ENCODE measurements at regions not wholly inside any gene's neighbourhood (a gene's known extent, or its start where the extent isn't known, plus 50 kb on each side); places are given as distances from the start of the nearest gene placed in this dataset.

- Histone ChIP-seq H3K27me3 (replicated peaks in 1 of 7) (no peaks in the 10 kb centered on the region), H3K36me3 (no peaks in the 10 kb centered on the region), H3K4me1 (no peaks in the 10 kb centered on the region), H3K4me3 (no peak overlapping the region), H3K27ac (no peak overlapping the region), H3K9me3 (no peaks in the 10 kb centered on the region)
- DNase-seq: no peak
- WGBS, 5 donors: 0 to 37% (median 0%) methylated on average over 1 of the region's 1 CpG
- TF ChIP-seq POLR2AphosphoS5 (IDR thresholded peaks at IDR 0.05) (no peak), POLR2A (IDR thresholded peaks at IDR 0.05) (no peak)
- intact Hi-C loops (cut with DNase I; ENCODE audit: low total_unique reads): no loop called here
These were observed 304.8 kb downstream of the USP25 start for GRCh38 chr21:16034446-16035190.

DNA sequence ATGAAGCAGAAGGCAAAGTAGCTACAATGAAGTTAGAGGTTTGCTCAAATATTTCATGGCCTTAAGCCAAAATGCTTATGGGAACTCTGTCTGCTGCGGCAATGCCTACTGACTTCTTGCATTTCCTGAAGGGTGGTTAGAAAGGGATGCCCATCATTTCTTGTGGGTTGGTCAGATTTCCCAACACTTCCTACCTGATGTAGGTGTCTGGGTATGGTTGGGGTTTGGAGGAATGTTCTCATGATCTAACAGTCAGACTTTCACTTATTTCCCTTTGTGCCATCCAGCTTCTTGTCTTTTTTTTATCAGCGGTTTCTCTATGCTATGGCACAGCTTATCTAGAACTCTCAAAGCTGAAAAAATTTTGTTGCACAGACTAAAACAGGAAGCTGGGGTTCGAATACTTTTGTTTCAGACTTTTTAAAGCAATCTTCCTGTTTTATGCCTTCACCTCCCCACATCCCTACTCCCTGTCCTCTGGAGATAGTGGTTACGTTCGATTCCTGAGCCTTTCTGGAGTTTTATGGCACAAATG is 307.7 kb downstream of the USP25 start:
- WGBS, 5 donors: 17 to 30% (median 25%) methylated on average over 5 of the region's 5 CpGs
- H3K27me3 ChIP-seq (replicated peaks in 1 of 7): no peaks in the 10 kb centered on the region

DNA sequence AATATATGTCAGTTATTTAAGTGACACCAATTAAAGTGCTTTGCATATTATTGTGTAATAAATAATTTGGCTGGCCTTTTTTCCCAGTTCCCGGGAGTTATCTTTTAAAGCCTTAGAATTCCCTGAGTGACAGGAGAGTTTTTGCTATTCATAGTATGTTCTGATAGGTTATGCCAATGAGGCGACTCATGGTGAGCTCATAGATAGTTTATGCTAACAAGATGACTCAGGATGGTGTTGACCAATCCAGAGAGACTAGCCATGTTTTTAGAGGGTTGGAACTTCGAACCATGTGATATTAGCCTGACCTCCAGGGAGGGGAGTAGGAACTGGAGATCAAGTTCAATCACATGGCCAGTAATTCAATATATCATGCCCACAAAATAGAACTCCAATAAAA is 310.8 kb downstream of the USP25 start:
- H3K4me1 ChIP-seq: no peaks in the 10 kb centered on the region
- 78 to 88% (median 84%) methylated on average over 3 of the region's 3 CpGs for WGBS, 5 donors

More for the DNA sequence above, 307.7 kb downstream of the USP25 start:
- H3K27ac ChIP-seq: no peak overlapping the region
- intact Hi-C loops (cut with DNase I; ENCODE audit: low total_unique reads): no loop called here
- H3K36me3 ChIP-seq: no peaks in the 10 kb centered on the region
- H3K9me3 ChIP-seq: no peaks in the 10 kb centered on the region
- DNase-seq: no peak
- no peak overlapping the region for H3K4me3 ChIP-seq
- no peak for TF ChIP-seq POLR2A (IDR thresholded peaks at IDR 0.05)
- no peak for TF ChIP-seq POLR2AphosphoS5 (IDR thresholded peaks at IDR 0.05)
- TF ChIP-seq, protein P1, sequence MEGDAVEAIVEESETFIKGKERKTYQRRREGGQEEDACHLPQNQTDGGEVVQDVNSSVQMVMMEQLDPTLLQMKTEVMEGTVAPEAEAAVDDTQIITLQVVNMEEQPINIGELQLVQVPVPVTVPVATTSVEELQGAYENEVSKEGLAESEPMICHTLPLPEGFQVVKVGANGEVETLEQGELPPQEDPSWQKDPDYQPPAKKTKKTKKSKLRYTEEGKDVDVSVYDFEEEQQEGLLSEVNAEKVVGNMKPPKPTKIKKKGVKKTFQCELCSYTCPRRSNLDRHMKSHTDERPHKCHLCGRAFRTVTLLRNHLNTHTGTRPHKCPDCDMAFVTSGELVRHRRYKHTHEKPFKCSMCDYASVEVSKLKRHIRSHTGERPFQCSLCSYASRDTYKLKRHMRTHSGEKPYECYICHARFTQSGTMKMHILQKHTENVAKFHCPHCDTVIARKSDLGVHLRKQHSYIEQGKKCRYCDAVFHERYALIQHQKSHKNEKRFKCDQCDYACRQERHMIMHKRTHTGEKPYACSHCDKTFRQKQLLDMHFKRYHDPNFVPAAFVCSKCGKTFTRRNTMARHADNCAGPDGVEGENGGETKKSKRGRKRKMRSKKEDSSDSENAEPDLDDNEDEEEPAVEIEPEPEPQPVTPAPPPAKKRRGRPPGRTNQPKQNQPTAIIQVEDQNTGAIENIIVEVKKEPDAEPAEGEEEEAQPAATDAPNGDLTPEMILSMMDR (IDR thresholded peaks at IDR 0.05 in 8 of 11, conservative IDR thresholded peaks at IDR 0.05 in 3 of 11): no peak
- H3K4me1 ChIP-seq: no peaks in the 10 kb centered on the region

DNA sequence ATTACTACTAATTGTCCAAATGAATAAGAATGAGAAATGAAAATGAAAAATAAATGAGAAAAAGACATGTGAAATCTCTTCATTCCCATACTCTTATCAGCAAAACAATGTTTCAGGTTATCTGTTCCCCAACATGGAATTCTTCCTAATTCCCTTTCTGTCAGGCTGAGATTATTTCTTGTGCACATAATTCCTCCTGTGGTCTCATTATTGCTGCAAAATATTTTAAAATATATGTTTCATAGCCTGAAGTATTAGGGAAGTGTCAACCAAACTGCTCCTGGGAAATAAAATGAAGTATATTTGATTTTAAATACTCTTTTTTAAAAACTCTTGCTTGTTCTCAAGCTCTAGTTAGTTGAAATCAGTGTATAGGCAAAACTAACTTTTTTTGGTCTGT is 314.9 kb downstream of the USP25 start:
- no peak overlapping the region for H3K4me3 ChIP-seq
- DNase-seq: no peak
- intact Hi-C loops (cut with DNase I; ENCODE audit: low total_unique reads): no loop called here
- no peaks in the 10 kb centered on the region for H3K27me3 ChIP-seq (replicated peaks in 1 of 7)
- no peaks in the 10 kb centered on the region for H3K9me3 ChIP-seq
- no peaks in the 10 kb centered on the region for H3K36me3 ChIP-seq
- no peaks in the 10 kb centered on the region for H3K4me1 ChIP-seq
- TF ChIP-seq POLR2AphosphoS5 (IDR thresholded peaks at IDR 0.05) (no peak), POLR2A (IDR thresholded peaks at IDR 0.05) (no peak)
- TF ChIP-seq, protein P1 (IDR thresholded peaks at IDR 0.05 in 8 of 11, conservative IDR thresholded peaks at IDR 0.05 in 3 of 11): no peak
- no peak overlapping the region for H3K27ac ChIP-seq

More for the DNA sequence above, 310.8 kb downstream of the USP25 start:
- Histone ChIP-seq H3K27ac (no peak overlapping the region), H3K27me3 (replicated peaks in 1 of 7) (no peaks in the 10 kb centered on the region), H3K36me3 (no peaks in the 10 kb centered on the region), H3K9me3 (no peaks in the 10 kb centered on the region), H3K4me3 (no peak overlapping the region)
- no peak for DNase-seq
- intact Hi-C loops (cut with DNase I; ENCODE audit: low total_unique reads): loop anchor here (2.0 kb wide), 1 partner anchor 54 kb away; no protein-coding TSS in a partner anchor
- TF ChIP-seq POLR2AphosphoS5 (IDR thresholded peaks at IDR 0.05): no peak
- TF ChIP-seq POLR2A (IDR thresholded peaks at IDR 0.05): no peak
- TF ChIP-seq, protein P1 (IDR thresholded peaks at IDR 0.05 in 8 of 11, conservative IDR thresholded peaks at IDR 0.05 in 3 of 11): no peak

All from spleen (tissue), 11 donors.